Osteocyte (in vitro differentiated cells): ENCODE measurements at regions not wholly inside any gene's neighbourhood (a gene's known extent, or its start where the extent isn't known, plus 50 kb on each side); places are given as distances from the start of the nearest gene placed in this dataset.

Source experiments
- DNase-seq: peaks from one replicate; pipeline ENCODE4 v3.0.0; 2021; ENCODE audit warnings: mixed read lengths; ENCODE audit not compliant: unreplicated experiment; ENCODE audit errors: extremely low spot score
- H3K27ac Mint-ChIP-seq: one replicate; pipeline ENCODE4 v1.8.0; 2021; ENCODE audit warnings: mild to moderate bottlenecking, mixed read lengths; ENCODE audit not compliant: unreplicated experiment
- H3K27me3 Mint-ChIP-seq: one replicate; pipeline ENCODE4 v1.8.0; 2021; ENCODE audit warnings: mixed read lengths; ENCODE audit not compliant: unreplicated experiment
- H3K36me3 Mint-ChIP-seq: one replicate; pipeline ENCODE4 v1.8.0; 2021; ENCODE audit warnings: mixed read lengths; ENCODE audit not compliant: unreplicated experiment
- H3K4me1 Mint-ChIP-seq: one replicate; pipeline ENCODE4 v1.8.0; 2021; ENCODE audit warnings: mixed read lengths; ENCODE audit not compliant: unreplicated experiment
- H3K4me3 Mint-ChIP-seq: one replicate; pipeline ENCODE4 v1.8.0; 2021; ENCODE audit warnings: mild to moderate bottlenecking, moderate library complexity, mixed read lengths; ENCODE audit not compliant: unreplicated experiment
- H3K9me3 Mint-ChIP-seq: one replicate; pipeline ENCODE4 v1.8.0; 2021; ENCODE audit warnings: mixed read lengths; ENCODE audit not compliant: unreplicated experiment
- CTCF ChIP-seq: fragments of 200-600 bp; sonication (generic); IDR thresholded peaks from 2 replicates; pipeline ENCODE4 v1.5.0; 2021; ENCODE audit warnings: antibody characterized with exemption, mild to moderate bottlenecking, moderate library complexity

GRCh38 chr1:73784026-73784425 lies 413.9 kb downstream of the LRRIQ3 start:
- DNase-seq: no peak
- Mint-ChIP-seq H3K4me3 (no peak overlapping the region), H3K4me1 (no peaks in the 10 kb centered on the region), H3K27ac (no peak overlapping the region), H3K9me3 (no peaks in the 10 kb centered on the region), H3K27me3 (no peaks in the 10 kb centered on the region), H3K36me3 (no peaks in the 10 kb centered on the region)
- no peak for TF ChIP-seq CTCF

GRCh38 chr1:73783352-73783751 lies 414.6 kb downstream of the LRRIQ3 start:
- H3K27ac Mint-ChIP-seq: no peak overlapping the region
- no peaks in the 10 kb centered on the region for H3K36me3 Mint-ChIP-seq
- H3K9me3 Mint-ChIP-seq: no peaks in the 10 kb centered on the region
- H3K4me1 Mint-ChIP-seq: no peaks in the 10 kb centered on the region
- no peak for DNase-seq
- no peaks in the 10 kb centered on the region for H3K27me3 Mint-ChIP-seq
- no peak for TF ChIP-seq CTCF
- H3K4me3 Mint-ChIP-seq: no peak overlapping the region

- no peak for TF ChIP-seq CTCF
- H3K4me3 Mint-ChIP-seq: no peak overlapping the region
- H3K27ac Mint-ChIP-seq: no peak overlapping the region
- no peaks in the 10 kb centered on the region for H3K4me1 Mint-ChIP-seq
- DNase-seq: no peak
- H3K36me3 Mint-ChIP-seq: no peaks in the 10 kb centered on the region
- H3K9me3 Mint-ChIP-seq: no peaks in the 10 kb centered on the region
- no peaks in the 10 kb centered on the region for H3K27me3 Mint-ChIP-seq
Measured at GRCh38 chr1:73782901-73783300, 415.1 kb downstream of the LRRIQ3 start.

- no peak for DNase-seq
- TF ChIP-seq CTCF: no peak
Measured at GRCh38 chr1:73781251-73781650, 416.7 kb downstream of the LRRIQ3 start.

GRCh38 chr1:73778471-73778870 lies 419.5 kb downstream of the LRRIQ3 start:
- no peak for TF ChIP-seq CTCF
- Mint-ChIP-seq H3K27ac (no peak overlapping the region), H3K4me1 (no peaks in the 10 kb centered on the region), H3K4me3 (no peak overlapping the region), H3K9me3 (no peaks in the 10 kb centered on the region), H3K27me3 (no peaks in the 10 kb centered on the region), H3K36me3 (no peaks in the 10 kb centered on the region)
- DNase-seq: no peak

More at GRCh38 chr1:73781251-73781650, 416.7 kb downstream of the LRRIQ3 start:
- H3K36me3 Mint-ChIP-seq: no peaks in the 10 kb centered on the region
- no peaks in the 10 kb centered on the region for H3K9me3 Mint-ChIP-seq
- no peak overlapping the region for H3K4me3 Mint-ChIP-seq
- no peaks in the 10 kb centered on the region for H3K4me1 Mint-ChIP-seq
- H3K27ac Mint-ChIP-seq: no peak overlapping the region
- no peaks in the 10 kb centered on the region for H3K27me3 Mint-ChIP-seq
